ENCODE measurements at regions not wholly inside any gene's neighbourhood (a gene's known extent, or its start where the extent isn't known, plus 50 kb on each side); places are given as distances from the start of the nearest gene placed in this dataset.

DNA sequence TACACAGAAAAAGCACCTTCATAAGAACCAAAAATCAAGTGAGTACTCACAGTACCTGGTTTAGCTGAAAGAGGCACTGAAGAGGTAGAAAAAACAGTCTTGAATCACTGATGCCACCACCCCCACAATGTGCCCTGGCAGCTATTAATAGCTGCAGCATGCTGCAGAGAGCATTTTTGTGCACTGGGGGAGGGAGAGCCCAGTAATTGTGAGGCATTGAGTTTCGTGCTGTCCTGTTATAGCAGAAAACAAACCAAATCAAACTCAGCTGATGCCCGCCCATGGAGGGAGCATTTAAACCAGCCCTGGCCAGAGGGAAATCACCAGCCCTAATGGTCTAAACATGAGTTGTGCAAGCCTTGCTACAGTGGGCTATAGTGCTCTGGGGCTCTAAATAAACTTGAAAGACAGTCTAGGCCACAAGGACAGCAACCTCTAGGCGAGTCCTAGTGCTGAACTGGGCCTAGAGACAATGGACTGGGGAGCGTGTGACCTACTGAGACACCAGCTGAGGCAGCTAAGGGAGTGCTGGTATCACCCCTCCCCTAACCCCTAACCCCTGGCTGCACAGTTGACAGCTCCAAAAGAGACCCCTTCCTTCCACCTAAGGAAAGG, 106.3 kb upstream of the TMLHE start:
- no peaks in the 10 kb centered on the region for H3K9me2 ChIP-seq (ENCODE audit: low read depth, low read length)
- H3K36me3 ChIP-seq (ENCODE audit: insufficient read depth, low read length): no peaks in the 10 kb centered on the region
- H3K9ac ChIP-seq (ENCODE audit: low read length): no peak overlapping the region
- H3K4me2 ChIP-seq (ENCODE audit: low read length): no peak overlapping the region
- no peaks in the 10 kb centered on the region for H3F3A ChIP-seq (ENCODE audit: insufficient read depth, low read length)
- TF ChIP-seq EZH2 (IDR thresholded peaks at IDR 0.05; ENCODE audit: borderline replicate concordance, low read length) (no peak), CTCF (IDR thresholded peaks at IDR 0.05; ENCODE audit: low read length) (no peak)
- H3K4me1 ChIP-seq (ENCODE audit: insufficient read depth, low read length, severe bottlenecking): no peaks in the 10 kb centered on the region
- H2AFZ ChIP-seq (ENCODE audit: low read length): no peak overlapping the region
- H4K20me1 ChIP-seq (ENCODE audit: insufficient read depth, low read length): no peaks in the 10 kb centered on the region
- H3K4me3 ChIP-seq (ENCODE audit: low read depth, low read length, poor library complexity, severe bottlenecking): no peak overlapping the region
- H3K27me3 ChIP-seq (ENCODE audit: insufficient read depth, low read length): no peaks in the 10 kb centered on the region
- no peak overlapping the region for H3K27ac ChIP-seq (ENCODE audit: low read depth, low read length, poor library complexity, severe bottlenecking)
- no peaks in the 10 kb centered on the region for H3K9me3 ChIP-seq (ENCODE audit: low read length)
- H3K79me2 ChIP-seq (ENCODE audit: insufficient read depth, low read length): no peaks in the 10 kb centered on the region

DNA sequence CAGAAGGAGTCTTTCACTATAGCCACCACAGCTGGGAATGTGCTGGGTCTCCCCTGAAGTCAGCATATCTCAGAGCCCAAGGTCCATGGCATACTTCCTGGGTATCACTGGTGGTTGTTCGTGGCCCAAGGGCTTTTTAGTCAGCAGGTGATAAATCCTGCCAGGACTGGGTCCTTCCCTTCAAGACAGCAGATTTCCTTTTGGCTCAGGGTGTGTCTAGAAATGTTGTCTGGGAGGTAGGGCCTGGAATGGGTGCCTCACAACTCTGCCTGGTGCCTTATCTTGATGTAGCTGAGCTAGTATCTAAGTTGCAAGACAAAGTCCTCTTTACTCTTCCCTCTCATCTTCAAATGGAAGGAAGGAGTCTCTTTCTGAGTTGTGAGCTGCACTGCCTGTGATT, 102.4 kb upstream of the TMLHE start:
- no peak overlapping the region for H3K4me3 ChIP-seq (ENCODE audit: low read depth, low read length, poor library complexity, severe bottlenecking)
- no peaks in the 10 kb centered on the region for H3K4me1 ChIP-seq (ENCODE audit: insufficient read depth, low read length, severe bottlenecking)
- no peaks in the 10 kb centered on the region for H3K27me3 ChIP-seq (ENCODE audit: insufficient read depth, low read length)
- H3K9ac ChIP-seq (ENCODE audit: low read length): no peak overlapping the region
- H3K9me2 ChIP-seq (ENCODE audit: low read depth, low read length): no peaks in the 10 kb centered on the region
- no peaks in the 10 kb centered on the region for H3K79me2 ChIP-seq (ENCODE audit: insufficient read depth, low read length)
- TF ChIP-seq CTCF (IDR thresholded peaks at IDR 0.05; ENCODE audit: low read length) (no peak), EZH2 (IDR thresholded peaks at IDR 0.05; ENCODE audit: borderline replicate concordance, low read length) (no peak)
- no peak overlapping the region for H3K27ac ChIP-seq (ENCODE audit: low read depth, low read length, poor library complexity, severe bottlenecking)
- no peaks in the 10 kb centered on the region for H3K9me3 ChIP-seq (ENCODE audit: low read length)
- H3F3A ChIP-seq (ENCODE audit: insufficient read depth, low read length): no peaks in the 10 kb centered on the region
- no peaks in the 10 kb centered on the region for H4K20me1 ChIP-seq (ENCODE audit: insufficient read depth, low read length)
- H2AFZ ChIP-seq (ENCODE audit: low read length): no peak overlapping the region
- H3K36me3 ChIP-seq (ENCODE audit: insufficient read depth, low read length): no peaks in the 10 kb centered on the region
- H3K4me2 ChIP-seq (ENCODE audit: low read length): no peak overlapping the region

DNA sequence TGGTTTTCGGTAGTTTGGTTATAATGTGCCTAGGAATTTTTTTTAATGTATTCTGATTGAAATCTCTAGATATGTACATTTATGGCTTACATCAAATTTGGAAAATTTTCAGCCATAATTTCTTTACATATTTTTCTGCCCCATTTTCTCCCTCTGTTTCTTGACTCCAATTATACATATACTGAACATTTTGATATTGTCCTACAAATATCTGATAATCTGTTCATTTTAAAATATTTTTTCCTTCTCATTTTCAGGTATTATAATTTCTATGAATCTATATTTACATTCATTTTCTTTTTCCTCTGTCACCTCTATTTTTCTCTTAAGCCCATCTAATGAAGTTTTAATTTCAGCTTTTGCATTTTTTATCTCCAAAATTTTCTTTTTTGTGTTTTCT, 82.7 kb upstream of the TMLHE start:
- Histone ChIP-seq H4K20me1 (ENCODE audit: insufficient read depth, low read length) (no peaks in the 10 kb centered on the region), H3K27ac (ENCODE audit: low read depth, low read length, poor library complexity, severe bottlenecking) (no peak overlapping the region), H3K36me3 (ENCODE audit: insufficient read depth, low read length) (no peaks in the 10 kb centered on the region), H3K27me3 (ENCODE audit: insufficient read depth, low read length) (no peaks in the 10 kb centered on the region), H2AFZ (ENCODE audit: low read length) (no peak overlapping the region), H3K4me1 (ENCODE audit: insufficient read depth, low read length, severe bottlenecking) (no peaks in the 10 kb centered on the region), H3K79me2 (ENCODE audit: insufficient read depth, low read length) (no peaks in the 10 kb centered on the region), H3K4me3 (ENCODE audit: low read depth, low read length, poor library complexity, severe bottlenecking) (no peak overlapping the region), H3F3A (ENCODE audit: insufficient read depth, low read length) (no peaks in the 10 kb centered on the region), H3K9ac (ENCODE audit: low read length) (no peak overlapping the region), H3K9me2 (ENCODE audit: low read depth, low read length) (no peaks in the 10 kb centered on the region), H3K4me2 (ENCODE audit: low read length) (no peak overlapping the region), H3K9me3 (ENCODE audit: low read length) (no peaks in the 10 kb centered on the region)
- no peak for TF ChIP-seq EZH2 (IDR thresholded peaks at IDR 0.05; ENCODE audit: borderline replicate concordance, low read length)
- TF ChIP-seq CTCF (IDR thresholded peaks at IDR 0.05; ENCODE audit: low read length): no peak
